GM12878 (cell line): ENCODE measurements at regions not wholly inside any gene's neighbourhood (a gene's known extent, or its start where the extent isn't known, plus 50 kb on each side); places are given as distances from the start of the nearest gene placed in this dataset.

ENCODE experiments used
- ASH2L ChIP-seq: fragments of 300-600, 200-600 bp; sonication (generic); IDR thresholded peaks from 2 replicates; pipeline ENCODE4 v1.6.1; 2017; ENCODE audit warnings: low read depth, mild to moderate bottlenecking, borderline replicate concordance
- CHD1 ChIP-seq: IDR thresholded peaks from 2 replicates; pipeline ENCODE4 v1.6.1; 2012; ENCODE audit warnings: low read depth, low read length, improper control_type of control experiment
- E2F8 ChIP-seq: fragments of 450-650 bp; IDR thresholded peaks from 2 replicates; pipeline ENCODE4 v1.6.1; 2018; ENCODE audit warnings: mild to moderate bottlenecking, low read depth, moderate library complexity; ENCODE audit not compliant: partially characterized antibody
- IKZF2 ChIP-seq, 2 experiments: fragments of 450-650 bp; IDR thresholded peaks; 2 replicates each; pipeline ENCODE4 v1.6.1; 2017; ENCODE audit warnings: mild to moderate bottlenecking in 2 of 2, moderate library complexity in 2 of 2
- MYC ChIP-seq: IDR thresholded peaks from 2 replicates; pipeline ENCODE4 v1.6.1; 2011; ENCODE audit warnings: mild to moderate bottlenecking, low read length, moderate library complexity, inconsistent platforms; ENCODE audit not compliant: insufficient read depth, insufficient replicate concordance, insufficient read length, severe bottlenecking
- POLR2A ChIP-seq: IDR thresholded peaks from 2 replicates; pipeline ENCODE4 v1.6.1; 2011; ENCODE audit warnings: low read depth, mild to moderate bottlenecking, low read length
- TAF1 ChIP-seq: IDR thresholded peaks from 2 replicates; pipeline ENCODE4 v1.6.1; 2011; ENCODE audit warnings: mild to moderate bottlenecking, low read depth, low read length, borderline replicate concordance
- TF ChIP-seq, protein P1 (sequence below): IDR thresholded peaks from 2 replicates; pipeline ENCODE4 v1.6.1; 2012; ENCODE audit warnings: mild to moderate bottlenecking, low read depth, low read length
- TF ChIP-seq, protein P2 (sequence below), 3 experiments: IDR thresholded peaks in 2 of 3; conservative IDR thresholded peaks in 1 of 3; 2 replicates each; pipeline ENCODE4 v1.5.1; 2011; ENCODE audit warnings: low read depth in 3 of 3, low read length in 3 of 3, mild to moderate bottlenecking in 3 of 3, control low read depth in 2 of 3, moderate library complexity in 2 of 3, inconsistent platforms in 1 of 3, mixed read lengths in 1 of 3; ENCODE audit not compliant: control insufficient read depth in 2 of 3, insufficient read depth in 1 of 3; ENCODE audit errors: extremely low read depth in 1 of 3
- TF ChIP-seq, protein P3 (sequence below): IDR thresholded peaks from 2 replicates; pipeline ENCODE4 v1.6.1; 2012; ENCODE audit warnings: low read length, inconsistent platforms
- TF ChIP-seq, protein P4 (sequence below): IDR thresholded peaks from 2 replicates; pipeline ENCODE4 v1.6.1; 2011; ENCODE audit warnings: low read depth, mild to moderate bottlenecking, low read length, moderate library complexity, borderline replicate concordance; ENCODE audit errors: extremely low read depth

GRCh38 chr5:104998169-104998568 lies 1435.6 kb upstream of the NUDT12 start:
- TF ChIP-seq MYC = no peak
- TF ChIP-seq ASH2L = no peak
- TF ChIP-seq CHD1 = no peak
- no peak for TF ChIP-seq TAF1
- TF ChIP-seq POLR2A = no peak
- TF ChIP-seq, protein P1, sequence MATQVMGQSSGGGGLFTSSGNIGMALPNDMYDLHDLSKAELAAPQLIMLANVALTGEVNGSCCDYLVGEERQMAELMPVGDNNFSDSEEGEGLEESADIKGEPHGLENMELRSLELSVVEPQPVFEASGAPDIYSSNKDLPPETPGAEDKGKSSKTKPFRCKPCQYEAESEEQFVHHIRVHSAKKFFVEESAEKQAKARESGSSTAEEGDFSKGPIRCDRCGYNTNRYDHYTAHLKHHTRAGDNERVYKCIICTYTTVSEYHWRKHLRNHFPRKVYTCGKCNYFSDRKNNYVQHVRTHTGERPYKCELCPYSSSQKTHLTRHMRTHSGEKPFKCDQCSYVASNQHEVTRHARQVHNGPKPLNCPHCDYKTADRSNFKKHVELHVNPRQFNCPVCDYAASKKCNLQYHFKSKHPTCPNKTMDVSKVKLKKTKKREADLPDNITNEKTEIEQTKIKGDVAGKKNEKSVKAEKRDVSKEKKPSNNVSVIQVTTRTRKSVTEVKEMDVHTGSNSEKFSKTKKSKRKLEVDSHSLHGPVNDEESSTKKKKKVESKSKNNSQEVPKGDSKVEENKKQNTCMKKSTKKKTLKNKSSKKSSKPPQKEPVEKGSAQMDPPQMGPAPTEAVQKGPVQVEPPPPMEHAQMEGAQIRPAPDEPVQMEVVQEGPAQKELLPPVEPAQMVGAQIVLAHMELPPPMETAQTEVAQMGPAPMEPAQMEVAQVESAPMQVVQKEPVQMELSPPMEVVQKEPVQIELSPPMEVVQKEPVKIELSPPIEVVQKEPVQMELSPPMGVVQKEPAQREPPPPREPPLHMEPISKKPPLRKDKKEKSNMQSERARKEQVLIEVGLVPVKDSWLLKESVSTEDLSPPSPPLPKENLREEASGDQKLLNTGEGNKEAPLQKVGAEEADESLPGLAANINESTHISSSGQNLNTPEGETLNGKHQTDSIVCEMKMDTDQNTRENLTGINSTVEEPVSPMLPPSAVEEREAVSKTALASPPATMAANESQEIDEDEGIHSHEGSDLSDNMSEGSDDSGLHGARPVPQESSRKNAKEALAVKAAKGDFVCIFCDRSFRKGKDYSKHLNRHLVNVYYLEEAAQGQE = no peak
- TF ChIP-seq, protein P2, sequence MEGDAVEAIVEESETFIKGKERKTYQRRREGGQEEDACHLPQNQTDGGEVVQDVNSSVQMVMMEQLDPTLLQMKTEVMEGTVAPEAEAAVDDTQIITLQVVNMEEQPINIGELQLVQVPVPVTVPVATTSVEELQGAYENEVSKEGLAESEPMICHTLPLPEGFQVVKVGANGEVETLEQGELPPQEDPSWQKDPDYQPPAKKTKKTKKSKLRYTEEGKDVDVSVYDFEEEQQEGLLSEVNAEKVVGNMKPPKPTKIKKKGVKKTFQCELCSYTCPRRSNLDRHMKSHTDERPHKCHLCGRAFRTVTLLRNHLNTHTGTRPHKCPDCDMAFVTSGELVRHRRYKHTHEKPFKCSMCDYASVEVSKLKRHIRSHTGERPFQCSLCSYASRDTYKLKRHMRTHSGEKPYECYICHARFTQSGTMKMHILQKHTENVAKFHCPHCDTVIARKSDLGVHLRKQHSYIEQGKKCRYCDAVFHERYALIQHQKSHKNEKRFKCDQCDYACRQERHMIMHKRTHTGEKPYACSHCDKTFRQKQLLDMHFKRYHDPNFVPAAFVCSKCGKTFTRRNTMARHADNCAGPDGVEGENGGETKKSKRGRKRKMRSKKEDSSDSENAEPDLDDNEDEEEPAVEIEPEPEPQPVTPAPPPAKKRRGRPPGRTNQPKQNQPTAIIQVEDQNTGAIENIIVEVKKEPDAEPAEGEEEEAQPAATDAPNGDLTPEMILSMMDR (IDR thresholded peaks at IDR 0.05 in 2 of 3, conservative IDR thresholded peaks at IDR 0.05 in 1 of 3; ENCODE audit: control insufficient read depth in 2 of 3, extremely low read depth in 1 of 3, insufficient read depth in 1 of 3, low read depth in 3 of 3, low read length in 3 of 3) = no peak
- TF ChIP-seq, protein P3, sequence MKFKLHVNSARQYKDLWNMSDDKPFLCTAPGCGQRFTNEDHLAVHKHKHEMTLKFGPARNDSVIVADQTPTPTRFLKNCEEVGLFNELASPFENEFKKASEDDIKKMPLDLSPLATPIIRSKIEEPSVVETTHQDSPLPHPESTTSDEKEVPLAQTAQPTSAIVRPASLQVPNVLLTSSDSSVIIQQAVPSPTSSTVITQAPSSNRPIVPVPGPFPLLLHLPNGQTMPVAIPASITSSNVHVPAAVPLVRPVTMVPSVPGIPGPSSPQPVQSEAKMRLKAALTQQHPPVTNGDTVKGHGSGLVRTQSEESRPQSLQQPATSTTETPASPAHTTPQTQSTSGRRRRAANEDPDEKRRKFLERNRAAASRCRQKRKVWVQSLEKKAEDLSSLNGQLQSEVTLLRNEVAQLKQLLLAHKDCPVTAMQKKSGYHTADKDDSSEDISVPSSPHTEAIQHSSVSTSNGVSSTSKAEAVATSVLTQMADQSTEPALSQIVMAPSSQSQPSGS = no peak
- no peak for TF ChIP-seq IKZF2 (IDR thresholded peaks at IDR 0.05)
- TF ChIP-seq, protein P4, sequence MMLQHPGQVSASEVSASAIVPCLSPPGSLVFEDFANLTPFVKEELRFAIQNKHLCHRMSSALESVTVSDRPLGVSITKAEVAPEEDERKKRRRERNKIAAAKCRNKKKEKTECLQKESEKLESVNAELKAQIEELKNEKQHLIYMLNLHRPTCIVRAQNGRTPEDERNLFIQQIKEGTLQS = no peak
- no peak for TF ChIP-seq E2F8
